Left renal cortex interstitium (tissue), 4 donors: ENCODE measurements at regions not wholly inside any gene's neighbourhood (a gene's known extent, or its start where the extent isn't known, plus 50 kb on each side); places are given as distances from the start of the nearest gene placed in this dataset.

Source experiments
- DNase-seq, 4 donors: peaks; one replicate each; pipeline ENCODE4 v3.0.0-alpha.2; 2013; ENCODE audit warnings: low read depth in 4 of 4, low spot score in 2 of 4, missing footprints in 1 of 4

DNA sequence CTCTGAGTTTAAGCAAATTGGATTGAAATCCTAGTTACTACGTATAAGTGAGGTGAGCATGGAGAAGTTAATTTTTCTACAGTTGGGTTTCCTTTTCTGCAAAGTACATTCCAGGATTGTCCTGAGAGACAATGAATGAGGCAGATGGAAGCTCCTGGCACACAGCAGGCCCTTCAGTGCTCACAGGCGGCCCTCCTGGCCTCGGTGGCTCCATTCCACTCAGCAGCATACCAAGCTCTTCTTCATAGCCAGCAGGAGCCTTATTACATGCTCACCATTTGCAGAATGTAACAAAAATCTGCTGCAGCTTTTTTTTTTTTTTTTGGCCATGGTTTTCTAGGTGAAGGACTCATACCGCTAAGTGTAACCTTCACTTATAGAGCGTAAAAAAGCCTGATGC, 113.2 kb upstream of the FAM9B start:
- no peak for DNase-seq

DNA sequence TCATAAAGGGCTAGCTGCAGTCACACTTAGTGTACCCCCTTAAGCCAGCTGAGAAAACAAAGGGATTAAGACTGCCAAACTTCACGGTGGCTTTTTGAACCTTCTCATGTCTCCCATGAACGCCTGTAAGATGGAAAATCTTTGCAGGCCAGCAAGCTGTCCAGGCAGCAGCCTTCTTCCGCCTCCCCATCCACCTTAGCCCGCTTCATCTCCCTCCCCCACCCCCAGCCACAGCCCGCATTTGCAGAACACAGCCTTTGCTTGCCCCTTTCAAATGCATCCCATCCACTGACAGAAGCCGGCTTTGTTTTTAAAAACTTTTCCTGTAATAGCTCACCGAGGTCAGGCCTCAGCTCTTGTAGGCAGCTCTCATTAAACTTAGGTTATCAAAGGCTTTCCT, 113.8 kb upstream of the FAM9B start:
- no peak for DNase-seq

DNA sequence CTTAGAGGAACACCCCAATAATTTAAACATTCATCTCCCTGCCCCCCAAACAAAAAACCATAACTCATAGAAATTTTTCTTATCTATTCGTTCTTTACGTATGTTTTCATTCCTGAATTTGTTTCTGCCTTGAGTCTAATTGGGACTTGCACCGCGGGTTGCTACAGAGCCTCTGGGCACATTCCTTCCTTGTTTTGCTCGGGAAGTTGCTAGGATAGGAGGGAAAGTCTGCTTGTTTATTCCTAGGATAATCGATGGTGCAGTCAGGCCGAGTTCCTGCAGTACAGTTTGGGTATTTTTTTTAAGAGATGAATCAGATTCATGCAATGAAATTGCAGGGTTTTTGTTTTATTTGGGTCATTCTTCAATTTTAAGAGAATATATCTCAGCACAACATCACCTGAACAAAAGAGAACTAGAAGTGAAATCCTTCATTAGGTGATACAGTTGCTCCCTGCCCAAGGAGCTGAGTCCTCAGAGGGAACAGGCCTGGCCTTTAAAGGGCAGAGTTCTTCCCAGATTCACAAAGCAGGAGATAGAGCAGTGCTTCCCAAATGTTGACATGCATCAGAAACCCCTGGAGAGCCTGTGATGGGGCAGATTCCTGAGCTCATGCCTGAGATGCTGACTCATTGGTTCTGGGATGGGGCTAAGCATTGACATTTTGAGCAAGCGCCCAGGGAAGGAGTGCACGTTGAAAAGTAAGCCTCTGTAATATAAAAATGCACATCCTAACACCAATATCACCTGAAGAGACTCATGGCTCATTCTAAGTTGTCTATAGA, 114.9 kb upstream of the FAM9B start:
- no peak for DNase-seq

DNA sequence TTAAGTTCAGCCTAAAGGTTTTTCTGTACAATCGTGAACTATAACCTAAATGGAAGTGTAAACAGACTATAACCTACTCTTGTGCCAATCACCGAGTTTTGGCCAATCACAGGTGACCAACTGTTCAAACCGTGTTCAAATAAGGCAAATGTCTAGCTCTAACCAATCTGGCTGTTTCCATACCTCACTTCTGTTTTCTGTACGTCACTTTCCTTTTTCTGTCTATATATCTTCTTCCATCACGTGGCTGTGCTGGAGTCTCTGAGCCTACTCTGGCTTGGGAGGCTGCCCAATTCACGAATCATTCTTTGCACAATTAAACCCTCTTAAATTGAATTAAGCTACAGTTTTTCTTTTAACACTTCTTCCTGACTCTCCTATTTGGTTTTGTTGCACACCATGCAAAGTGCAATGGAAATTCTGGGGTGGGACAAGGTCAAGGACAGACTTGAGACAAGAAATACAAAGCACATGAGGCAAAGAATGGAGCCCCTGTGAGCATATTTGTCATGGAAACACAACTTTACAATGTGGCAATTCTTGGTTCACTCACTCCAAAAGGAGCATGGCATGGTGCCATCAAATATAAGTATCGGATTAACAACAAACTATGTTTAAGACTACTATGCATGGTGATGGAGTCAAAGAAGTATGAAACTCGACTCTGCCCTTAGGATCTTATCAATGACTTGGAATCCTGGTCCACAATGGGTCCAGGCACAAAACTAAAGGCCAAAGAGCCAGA, 115.7 kb upstream of the FAM9B start:
- DNase-seq: no peak

DNA sequence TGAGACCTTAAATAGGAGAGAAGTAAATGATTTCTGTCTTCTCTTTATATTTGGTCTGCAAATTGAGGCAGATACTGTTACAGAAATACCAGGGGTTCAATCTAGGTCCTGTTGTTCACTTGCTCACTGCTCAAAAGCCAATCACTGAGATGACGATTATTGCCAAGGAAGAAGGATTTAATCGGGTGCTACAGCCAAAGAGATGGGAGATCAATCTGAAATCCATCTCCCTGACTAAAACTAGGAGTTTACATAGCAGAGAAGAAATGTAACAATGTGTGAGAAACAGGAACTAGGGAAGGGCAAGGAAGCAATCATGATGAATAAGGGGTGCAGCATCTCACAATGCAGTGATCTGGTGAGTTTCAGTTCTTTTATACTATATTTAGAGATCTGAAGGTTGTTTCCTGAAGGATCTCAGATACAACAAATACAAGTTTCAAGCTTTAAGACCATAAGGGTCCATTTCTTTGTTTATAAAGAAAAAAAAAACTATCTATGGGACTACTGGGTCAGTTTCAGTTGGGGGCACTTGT, 117.9 kb upstream of the FAM9B start:
- no peak for DNase-seq

DNA sequence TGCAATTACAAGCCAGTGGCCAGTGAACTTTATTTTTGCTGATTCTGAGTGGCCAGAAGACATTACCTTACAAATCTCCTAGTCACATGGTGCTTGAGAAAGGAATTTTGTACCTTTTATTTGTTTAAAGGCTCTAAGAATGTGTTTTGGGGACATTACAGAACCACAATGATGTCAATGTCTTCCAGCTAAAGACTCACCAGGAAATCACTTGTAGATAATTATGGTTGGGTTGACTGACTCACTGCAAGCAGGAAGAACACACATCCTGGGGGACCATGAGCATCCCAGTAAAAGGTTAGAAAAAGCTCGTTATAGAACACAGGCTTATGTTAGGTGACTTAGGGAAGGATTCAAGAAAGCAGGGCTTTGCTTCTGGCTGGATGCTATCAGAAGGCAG, 119.4 kb upstream of the FAM9B start:
- no peak for DNase-seq

GRCh38 chrX:9158611-9159010, 124.7 kb upstream of the FAM9B start:
- DNase-seq: no peak

GRCh38 chrX:9160698-9161329, 126.9 kb upstream of the FAM9B start:
- no peak for DNase-seq

GRCh38 chrX:9162698-9163097, 128.8 kb upstream of the FAM9B start:
- DNase-seq: no peak

DNA sequence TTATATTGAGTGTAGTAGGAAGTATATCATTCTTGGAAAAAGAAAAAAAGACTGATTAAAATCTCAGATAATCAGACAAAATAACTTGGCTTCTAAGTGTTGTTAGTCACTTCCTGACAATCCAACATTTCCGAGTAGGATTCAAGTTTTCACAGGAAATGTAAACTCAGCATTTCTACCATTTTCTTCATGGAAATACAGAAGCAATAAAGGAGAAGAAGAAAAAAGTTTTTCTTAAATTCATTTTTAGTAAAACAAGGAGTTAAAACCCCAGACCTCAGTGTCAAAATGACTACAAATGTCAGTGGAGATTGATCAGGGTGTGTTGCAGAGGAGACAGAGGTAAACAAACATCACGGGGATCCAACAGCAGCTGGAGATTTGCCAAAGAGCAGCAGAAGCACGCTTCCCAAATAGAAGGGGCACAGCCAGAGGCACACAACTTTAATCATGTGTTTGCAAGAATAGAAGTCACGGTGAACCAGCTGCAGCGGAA, 129.3 kb upstream of the FAM9B start:
- DNase-seq: no peak

GRCh38 chrX:9164086-9164485, 130.2 kb upstream of the FAM9B start:
- no peak for DNase-seq

DNA sequence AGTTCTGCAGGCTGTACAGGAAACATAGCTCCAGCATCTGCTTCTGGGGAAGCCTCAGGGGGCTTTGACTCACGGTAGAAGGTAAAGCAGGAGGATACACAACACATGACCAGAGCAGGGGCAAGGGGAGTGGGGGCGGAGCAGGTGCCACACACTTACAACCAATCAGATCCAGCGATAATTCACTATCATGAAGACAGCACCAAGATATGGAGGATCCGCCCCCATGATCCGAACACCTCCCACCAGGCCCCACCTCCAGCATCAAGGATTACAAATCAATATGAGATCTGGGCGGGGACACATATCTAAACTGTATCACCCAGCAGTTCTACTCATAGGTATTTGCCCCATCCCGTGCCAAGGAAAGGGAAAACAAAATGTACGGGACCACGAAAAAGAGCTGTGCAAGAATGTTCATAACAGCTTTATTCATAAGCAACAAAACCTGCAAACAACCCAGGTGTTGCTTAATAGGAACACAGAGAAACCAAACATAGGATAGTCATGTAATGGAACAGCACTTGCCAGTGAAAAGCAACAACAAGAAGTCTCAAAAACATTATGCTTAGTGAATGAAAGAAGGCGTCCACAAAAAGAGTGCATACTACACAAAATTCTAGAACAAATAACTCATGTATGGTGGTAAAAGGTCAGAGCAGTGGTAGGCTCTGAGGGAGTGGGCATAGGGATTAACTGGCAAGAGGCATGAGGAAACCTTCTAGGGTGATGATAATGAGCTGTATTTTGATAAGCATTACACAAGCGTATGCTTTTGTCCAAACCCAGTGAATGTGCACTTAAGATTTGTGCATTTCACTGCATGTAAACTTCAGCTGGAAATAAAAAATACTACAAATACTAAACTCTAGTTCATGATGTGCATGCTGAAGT, 130.9 kb upstream of the FAM9B start:
- no peak for DNase-seq

GRCh38 chrX:9166584-9166944, 132.6 kb upstream of the FAM9B start:
- DNase-seq: no peak

DNA sequence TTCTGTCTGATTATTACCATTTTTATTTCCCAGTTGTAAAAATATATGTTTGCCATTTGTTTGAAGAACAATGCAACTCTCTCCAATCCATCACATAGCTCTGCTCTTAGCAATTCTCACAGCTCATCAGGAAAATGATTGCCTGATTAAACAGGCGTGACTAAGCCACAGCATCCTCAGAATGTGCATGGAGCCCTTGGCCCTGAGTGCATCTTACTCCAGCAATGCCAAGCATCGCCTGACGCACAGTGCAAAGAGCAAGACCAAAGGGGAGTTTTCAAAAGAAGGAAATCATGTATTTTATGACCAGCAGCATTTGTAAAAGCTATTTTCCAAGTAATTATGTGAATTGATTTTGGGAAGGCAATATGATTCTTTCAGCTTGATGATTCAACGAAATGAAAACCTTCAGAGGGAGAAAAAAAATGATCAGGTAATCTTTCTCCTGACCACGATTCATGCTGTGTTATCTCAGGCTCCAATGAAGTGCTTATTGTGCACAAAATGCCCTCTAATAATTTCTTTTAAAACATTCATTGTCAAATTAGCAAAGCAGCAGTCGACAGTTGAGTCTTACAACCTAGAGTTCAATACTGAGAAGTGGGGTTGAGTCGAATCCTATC, 138.0 kb upstream of the FAM9B start:
- no peak for DNase-seq

GRCh38 chrX:9172464-9172850, 138.5 kb upstream of the FAM9B start:
- DNase-seq: no peak

- DNase-seq: no peak
Observed at GRCh38 chrX:9180623-9181022, 146.7 kb upstream of the FAM9B start.

DNA sequence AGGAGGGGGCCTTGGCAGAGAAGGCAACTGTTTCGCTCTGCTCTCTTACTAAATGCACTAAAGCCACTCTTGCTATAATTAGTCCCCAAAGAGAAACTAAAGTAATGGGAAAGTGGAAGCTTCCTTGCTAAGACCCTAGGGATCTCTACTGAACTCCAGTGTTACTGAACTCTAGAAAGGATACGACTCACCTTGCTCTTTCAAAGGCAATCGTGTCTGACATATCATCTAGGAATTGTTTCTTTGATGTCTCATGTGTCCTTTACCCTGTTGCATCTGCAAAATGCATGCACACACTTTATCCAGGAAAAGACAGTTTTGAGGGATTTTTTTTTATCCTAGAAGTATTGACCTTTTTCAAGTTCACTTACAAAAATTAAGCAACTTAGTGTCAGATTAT, 148.1 kb upstream of the FAM9B start:
- no peak for DNase-seq

GRCh38 chrX:9183481-9183880, 149.6 kb upstream of the FAM9B start:
- no peak for DNase-seq

- no peak for DNase-seq
Observed at GRCh38 chrX:9184211-9184610, 150.3 kb upstream of the FAM9B start.

- no peak for DNase-seq
Observed at GRCh38 chrX:9188117-9188516, 154.2 kb upstream of the FAM9B start.
